ENCODE measurements at regions not wholly inside any gene's neighbourhood (a gene's known extent, or its start where the extent isn't known, plus 50 kb on each side); places are given as distances from the start of the nearest gene placed in this dataset.

- H3K79me2 ChIP-seq (ENCODE audit: insufficient read depth, low read length): no peaks in the 10 kb centered on the region
- H3K9ac ChIP-seq (ENCODE audit: low read length): no peak overlapping the region
- no peak overlapping the region for H3K4me3 ChIP-seq (ENCODE audit: insufficient read depth, low read length, poor library complexity, severe bottlenecking)
- H3K4me2 ChIP-seq (ENCODE audit: low read depth, low read length, poor library complexity, severe bottlenecking): no peak overlapping the region
- no peaks in the 10 kb centered on the region for H4K20me1 ChIP-seq (ENCODE audit: low read depth, low read length)
- H3K27me3 ChIP-seq (ENCODE audit: low read length): no peaks in the 10 kb centered on the region
- H3K27ac ChIP-seq (ENCODE audit: low read depth, low read length): no peak overlapping the region
- H3K9me3 ChIP-seq (ENCODE audit: insufficient read depth, low read length): no peaks in the 10 kb centered on the region
- no peaks in the 10 kb centered on the region for H3K9me2 ChIP-seq (replicated peaks; ENCODE audit: insufficient read depth, low read length)
- no peaks in the 10 kb centered on the region for H3K36me3 ChIP-seq (ENCODE audit: low read length)
- no peaks in the 10 kb centered on the region for H3F3A ChIP-seq (ENCODE audit: insufficient read depth)
- no peak overlapping the region for H2AFZ ChIP-seq (ENCODE audit: low read depth, low read length, severe bottlenecking)
- TF ChIP-seq EZH2phosphoT487 (conservative IDR thresholded peaks at IDR 0.05; ENCODE audit: low read length) (no peak), CTCF (IDR thresholded peaks at IDR 0.05; ENCODE audit: insufficient read depth, low read length, poor library complexity, severe bottlenecking) (no peak)
These were observed 63.3 kb upstream of the ZC3H11B start for GRCh38 chr1:219676012-219676765.

- H2AFZ ChIP-seq (ENCODE audit: low read depth, low read length, severe bottlenecking): no peak overlapping the region
These were observed 57.7 kb upstream of the ZC3H11B start for GRCh38 chr1:219670426-219671149.

DNA sequence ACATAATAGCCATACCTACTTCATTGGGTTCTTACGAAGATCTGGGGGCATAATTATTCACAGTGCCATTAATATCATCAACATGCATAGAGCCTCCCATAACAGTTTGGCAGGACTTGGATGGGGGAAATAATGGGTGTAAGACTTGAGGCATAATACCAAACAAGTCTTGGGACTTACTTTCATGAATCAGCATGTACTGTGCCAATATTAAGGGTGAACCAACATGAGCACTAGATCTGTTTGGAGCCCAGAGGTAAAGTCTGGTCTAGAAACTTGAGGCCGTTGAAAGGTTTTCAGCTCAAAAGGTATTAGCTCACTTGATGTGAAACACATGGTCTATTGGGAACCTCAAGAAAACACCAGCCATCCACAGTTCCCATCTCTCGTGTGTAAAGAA is 56.7 kb upstream of the ZC3H11B start:
- Histone ChIP-seq H3K79me2 (ENCODE audit: insufficient read depth, low read length) (no peaks in the 10 kb centered on the region), H3F3A (ENCODE audit: insufficient read depth) (no peaks in the 10 kb centered on the region), H3K36me3 (ENCODE audit: low read length) (no peaks in the 10 kb centered on the region), H3K27ac (ENCODE audit: low read depth, low read length) (no peak overlapping the region), H3K9me3 (ENCODE audit: insufficient read depth, low read length) (no peaks in the 10 kb centered on the region), H3K9ac (ENCODE audit: low read length) (no peak overlapping the region), H3K27me3 (ENCODE audit: low read length) (no peaks in the 10 kb centered on the region), H4K20me1 (ENCODE audit: low read depth, low read length) (no peaks in the 10 kb centered on the region), H3K4me2 (ENCODE audit: low read depth, low read length, poor library complexity, severe bottlenecking) (no peak overlapping the region), H3K4me3 (ENCODE audit: insufficient read depth, low read length, poor library complexity, severe bottlenecking) (no peak overlapping the region), H3K9me2 (replicated peaks; ENCODE audit: insufficient read depth, low read length) (no peaks in the 10 kb centered on the region), H2AFZ (ENCODE audit: low read depth, low read length, severe bottlenecking) (no peak overlapping the region)
- TF ChIP-seq EZH2phosphoT487 (conservative IDR thresholded peaks at IDR 0.05; ENCODE audit: low read length): no peak
- TF ChIP-seq CTCF (IDR thresholded peaks at IDR 0.05; ENCODE audit: insufficient read depth, low read length, poor library complexity, severe bottlenecking): no peak

More at GRCh38 chr1:219670426-219671149, 57.7 kb upstream of the ZC3H11B start:
- Histone ChIP-seq H3K79me2 (ENCODE audit: insufficient read depth, low read length) (no peaks in the 10 kb centered on the region), H3K9ac (ENCODE audit: low read length) (no peak overlapping the region), H3K4me2 (ENCODE audit: low read depth, low read length, poor library complexity, severe bottlenecking) (no peak overlapping the region), H3K27ac (ENCODE audit: low read depth, low read length) (no peak overlapping the region), H4K20me1 (ENCODE audit: low read depth, low read length) (no peaks in the 10 kb centered on the region), H3K4me3 (ENCODE audit: insufficient read depth, low read length, poor library complexity, severe bottlenecking) (no peak overlapping the region), H3K9me2 (replicated peaks; ENCODE audit: insufficient read depth, low read length) (no peaks in the 10 kb centered on the region), H3K36me3 (ENCODE audit: low read length) (no peaks in the 10 kb centered on the region), H3K27me3 (ENCODE audit: low read length) (no peaks in the 10 kb centered on the region), H3K9me3 (ENCODE audit: insufficient read depth, low read length) (no peaks in the 10 kb centered on the region), H3F3A (ENCODE audit: insufficient read depth) (no peaks in the 10 kb centered on the region)
- TF ChIP-seq EZH2phosphoT487 (conservative IDR thresholded peaks at IDR 0.05; ENCODE audit: low read length) (no peak), CTCF (IDR thresholded peaks at IDR 0.05; ENCODE audit: insufficient read depth, low read length, poor library complexity, severe bottlenecking) (no peak)
